IMR-90 (cell line): ENCODE measurements at regions not wholly inside any gene's neighbourhood (a gene's known extent, or its start where the extent isn't known, plus 50 kb on each side); places are given as distances from the start of the nearest gene placed in this dataset.

Source experiments
- CEBPB ChIP-seq: IDR thresholded peaks from 2 replicates; pipeline ENCODE4 v1.6.1; 2012; ENCODE audit warnings: low read depth, low read length, improper control_type of control experiment
- CHD1 ChIP-seq: IDR thresholded peaks from 2 replicates; pipeline ENCODE4 v1.6.1; 2012; ENCODE audit warnings: low read depth, low read length, improper control_type of control experiment
- CTCF ChIP-seq: conservative IDR thresholded peaks from 2 replicates; pipeline ENCODE4 v1.5.1; 2012; ENCODE audit warnings: mild to moderate bottlenecking, low read depth, low read length, improper control_type of control experiment
- FOS ChIP-seq: fragments of 150-350 bp; IDR thresholded peaks from 2 replicates; pipeline ENCODE4 v1.6.1; 2016; ENCODE audit warnings: low read depth, low read length
- MAZ ChIP-seq: IDR thresholded peaks from 2 replicates; pipeline ENCODE4 v1.6.1; 2012; ENCODE audit warnings: low read depth, mild to moderate bottlenecking, low read length, improper control_type of control experiment, moderate library complexity, borderline replicate concordance
- MXI1 ChIP-seq: IDR thresholded peaks from 2 replicates; pipeline ENCODE4 v1.6.1; 2012; ENCODE audit warnings: low read depth, mild to moderate bottlenecking, low read length, moderate library complexity, borderline replicate concordance
- NFE2L2 ChIP-seq: fragments of 150-350 bp; IDR thresholded peaks from 2 replicates; pipeline ENCODE4 v1.6.1; 2016; ENCODE audit warnings: low read depth, mild to moderate bottlenecking, low read length
- POLR2A ChIP-seq: IDR thresholded peaks from 2 replicates; pipeline ENCODE4 v1.6.1; 2012; ENCODE audit warnings: mild to moderate bottlenecking, low read depth, low read length
- RAD21 ChIP-seq: IDR thresholded peaks from 2 replicates; pipeline ENCODE4 v1.6.1; 2012; ENCODE audit warnings: low read length, improper control_type of control experiment
- RCOR1 ChIP-seq: IDR thresholded peaks from 2 replicates; pipeline ENCODE4 v1.6.1; 2012; ENCODE audit warnings: mild to moderate bottlenecking, low read length, improper control_type of control experiment; ENCODE audit not compliant: insufficient replicate concordance
- RFX5 ChIP-seq: IDR thresholded peaks from 2 replicates; pipeline ENCODE4 v1.8.0; 2012; ENCODE audit warnings: low read depth, mild to moderate bottlenecking, low read length, moderate library complexity
- TF ChIP-seq, protein P1 (sequence below): fragments of 150-350 bp; IDR thresholded peaks from 2 replicates; pipeline ENCODE4 v1.6.1; 2017; ENCODE audit warnings: mild to moderate bottlenecking, antibody characterized with exemption, low read length, low read depth

- TF ChIP-seq RCOR1 (no peak), CTCF (no peak), RFX5 (no peak), POLR2A (no peak), NFE2L2 (no peak), FOS (no peak), RAD21 (no peak), MAZ (no peak), CEBPB (no peak), CHD1 (no peak), MXI1 (no peak)
- TF ChIP-seq, protein P1, sequence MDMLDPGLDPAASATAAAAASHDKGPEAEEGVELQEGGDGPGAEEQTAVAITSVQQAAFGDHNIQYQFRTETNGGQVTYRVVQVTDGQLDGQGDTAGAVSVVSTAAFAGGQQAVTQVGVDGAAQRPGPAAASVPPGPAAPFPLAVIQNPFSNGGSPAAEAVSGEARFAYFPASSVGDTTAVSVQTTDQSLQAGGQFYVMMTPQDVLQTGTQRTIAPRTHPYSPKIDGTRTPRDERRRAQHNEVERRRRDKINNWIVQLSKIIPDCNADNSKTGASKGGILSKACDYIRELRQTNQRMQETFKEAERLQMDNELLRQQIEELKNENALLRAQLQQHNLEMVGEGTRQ: no peak
Observed at GRCh38 chr11:25483915-25484635, 847.9 kb upstream of the ANO3 start.
